ENCODE measurements at regions not wholly inside any gene's neighbourhood (a gene's known extent, or its start where the extent isn't known, plus 50 kb on each side); places are given as distances from the start of the nearest gene placed in this dataset.

DNA sequence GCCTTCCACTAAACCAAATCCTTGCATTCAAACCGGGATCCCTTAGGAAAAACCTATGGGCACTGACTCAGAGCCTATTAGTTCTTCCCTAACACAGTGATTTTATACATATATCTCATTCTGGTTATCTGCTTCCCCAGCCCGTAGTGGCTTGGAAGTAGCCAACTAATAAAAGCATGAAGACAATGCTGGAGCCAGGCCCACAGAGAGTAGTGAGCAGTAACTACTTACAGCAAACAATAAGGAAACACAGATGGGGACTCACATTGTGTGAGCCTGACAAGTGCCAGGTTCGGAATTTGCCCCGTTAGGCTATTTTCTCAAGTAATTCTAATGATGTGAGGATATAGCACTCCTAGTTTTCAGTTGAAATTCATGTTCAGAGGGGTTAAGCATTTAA is 83.3 kb upstream of the OR5AK2 start:
- no peak for TF ChIP-seq POLR2AphosphoS5 (IDR thresholded peaks at IDR 0.05)
- TF ChIP-seq, protein P1, sequence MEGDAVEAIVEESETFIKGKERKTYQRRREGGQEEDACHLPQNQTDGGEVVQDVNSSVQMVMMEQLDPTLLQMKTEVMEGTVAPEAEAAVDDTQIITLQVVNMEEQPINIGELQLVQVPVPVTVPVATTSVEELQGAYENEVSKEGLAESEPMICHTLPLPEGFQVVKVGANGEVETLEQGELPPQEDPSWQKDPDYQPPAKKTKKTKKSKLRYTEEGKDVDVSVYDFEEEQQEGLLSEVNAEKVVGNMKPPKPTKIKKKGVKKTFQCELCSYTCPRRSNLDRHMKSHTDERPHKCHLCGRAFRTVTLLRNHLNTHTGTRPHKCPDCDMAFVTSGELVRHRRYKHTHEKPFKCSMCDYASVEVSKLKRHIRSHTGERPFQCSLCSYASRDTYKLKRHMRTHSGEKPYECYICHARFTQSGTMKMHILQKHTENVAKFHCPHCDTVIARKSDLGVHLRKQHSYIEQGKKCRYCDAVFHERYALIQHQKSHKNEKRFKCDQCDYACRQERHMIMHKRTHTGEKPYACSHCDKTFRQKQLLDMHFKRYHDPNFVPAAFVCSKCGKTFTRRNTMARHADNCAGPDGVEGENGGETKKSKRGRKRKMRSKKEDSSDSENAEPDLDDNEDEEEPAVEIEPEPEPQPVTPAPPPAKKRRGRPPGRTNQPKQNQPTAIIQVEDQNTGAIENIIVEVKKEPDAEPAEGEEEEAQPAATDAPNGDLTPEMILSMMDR (IDR thresholded peaks at IDR 0.05) = no peak

Data from transverse colon (tissue), 4 donors.